HG02610 (cell line): ENCODE measurements at regions not wholly inside any gene's neighbourhood (a gene's known extent, or its start where the extent isn't known, plus 50 kb on each side); places are given as distances from the start of the nearest gene placed in this dataset.

Experiments
- ATAC-seq: cut with Tn5 transposase; IDR thresholded peaks from one replicate; pipeline ENCODE4 v1.9.1; 2021; ENCODE audit warnings: mild to moderate bottlenecking, moderate library complexity; ENCODE audit not compliant: unreplicated experiment

DNA sequence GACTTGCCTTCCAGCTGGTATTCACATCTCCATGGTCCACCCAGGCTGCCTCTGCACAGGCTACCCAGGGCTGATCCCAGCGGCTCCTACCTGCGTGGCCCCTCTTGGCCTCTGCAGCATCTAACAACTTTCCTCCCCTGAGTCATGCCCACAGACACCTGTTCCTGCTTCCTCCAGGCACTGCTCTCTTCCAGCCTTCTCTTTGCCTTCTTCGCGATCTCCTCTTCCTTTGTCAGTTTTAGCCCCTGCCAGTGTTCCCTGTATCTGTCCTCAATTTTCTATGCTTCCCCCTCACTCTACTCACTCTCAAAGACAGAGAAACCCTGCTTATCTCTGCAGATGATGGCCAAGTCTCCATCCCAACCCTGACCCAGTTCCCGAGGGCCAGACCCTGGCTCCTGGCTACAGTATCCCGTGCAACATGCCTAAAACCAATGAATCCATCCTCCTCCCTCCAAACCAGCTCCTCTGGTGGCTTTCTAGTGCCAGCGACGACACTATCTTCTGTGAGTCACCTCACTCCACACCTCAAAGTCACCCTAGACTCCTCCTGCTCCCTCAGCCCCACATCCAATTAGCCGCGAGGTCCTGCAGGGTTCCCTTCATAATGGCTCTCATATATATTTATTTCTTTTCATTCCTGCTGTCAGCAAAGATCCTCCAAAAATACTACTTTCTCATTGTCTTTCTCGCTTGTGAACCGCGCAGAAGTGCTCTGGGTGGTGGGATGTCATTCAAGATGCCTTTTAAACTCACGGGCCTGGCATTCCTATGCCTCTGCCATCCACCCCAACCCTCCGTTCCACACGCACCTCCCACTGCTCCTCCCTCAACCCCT lies 259.2 kb downstream of the TOMM20 start:
- no peak for ATAC-seq

DNA sequence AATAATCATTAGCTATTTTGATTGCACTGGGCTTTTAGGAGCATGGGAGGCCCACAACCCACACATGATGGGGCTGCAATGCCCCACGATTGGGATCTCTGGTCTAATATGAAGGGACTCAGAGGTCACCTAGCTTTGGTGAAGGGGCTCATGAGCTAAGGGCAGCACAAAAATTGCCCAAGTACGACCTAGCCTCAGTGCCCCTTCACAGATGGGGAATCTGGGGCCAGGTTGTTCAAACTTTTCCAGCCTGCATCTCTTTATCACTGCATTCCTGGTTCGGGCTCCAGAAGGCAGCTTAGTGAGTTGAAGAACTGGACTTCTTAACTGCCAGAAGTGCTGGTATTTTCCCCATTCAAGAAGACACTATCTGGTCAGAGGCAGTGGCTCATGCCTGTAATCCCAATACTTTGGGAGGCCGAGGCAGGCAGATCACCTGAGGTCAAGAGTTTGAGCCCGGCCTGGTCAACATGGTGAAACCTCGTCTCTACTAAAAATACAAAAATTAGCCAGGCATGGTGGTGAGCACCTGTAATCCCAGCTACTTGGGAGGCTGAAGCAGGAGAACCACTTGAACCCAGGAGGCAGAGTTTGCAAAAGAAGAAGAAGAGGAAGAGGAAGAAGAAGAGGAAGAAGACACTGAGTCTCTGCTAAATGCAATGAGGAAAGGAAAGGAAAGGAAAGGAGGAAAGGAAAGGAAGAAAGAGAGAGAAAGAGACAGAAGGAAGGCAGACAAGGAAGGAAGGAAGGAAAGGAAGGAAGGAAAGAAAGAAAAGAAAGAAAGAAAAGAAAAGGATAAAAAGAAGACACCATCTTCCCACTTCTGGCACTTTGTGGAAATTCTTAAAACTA lies 258.5 kb upstream of the IRF2BP2 start:
- ATAC-seq: no peak

DNA sequence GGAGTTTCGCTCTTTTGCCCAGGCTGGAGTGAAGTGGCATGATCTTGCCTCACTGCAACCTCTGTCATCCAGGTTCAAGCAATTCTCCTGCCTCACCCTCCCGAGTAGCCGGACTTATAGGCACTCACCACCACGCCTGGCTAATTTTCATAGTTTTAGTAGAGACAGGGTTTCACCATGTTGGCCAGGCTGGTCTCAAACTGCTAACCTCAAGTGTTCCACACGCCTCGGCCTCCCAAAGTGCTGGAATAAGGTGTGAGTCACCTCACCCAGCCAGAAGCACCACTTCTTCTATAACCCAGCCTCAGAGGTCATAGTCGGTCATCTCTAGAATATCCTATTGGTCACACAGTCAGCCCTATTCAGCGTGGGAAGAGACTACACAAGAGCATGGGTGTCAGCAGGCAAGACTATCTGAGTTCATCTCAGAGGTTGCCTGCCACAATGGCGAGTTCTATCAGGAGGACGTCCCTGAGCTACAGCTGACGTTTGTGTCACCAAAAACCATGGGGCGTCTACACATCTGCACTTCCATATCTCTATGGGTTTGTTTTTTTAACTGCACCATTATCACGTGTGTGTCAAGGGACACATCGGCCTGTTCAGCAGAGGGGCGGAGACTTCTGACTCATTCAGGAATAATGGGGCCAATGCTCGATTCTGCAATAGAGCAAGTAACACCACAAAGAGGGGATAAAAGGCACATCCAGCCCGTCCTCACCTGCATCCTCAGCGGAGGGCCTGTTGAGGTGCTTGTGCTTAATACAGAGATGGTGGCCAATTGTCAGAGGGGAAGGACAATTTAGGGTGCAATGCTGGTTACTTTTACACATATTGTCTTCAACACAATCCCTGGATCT lies 256.3 kb upstream of the IRF2BP2 start:
- ATAC-seq: no peak

DNA sequence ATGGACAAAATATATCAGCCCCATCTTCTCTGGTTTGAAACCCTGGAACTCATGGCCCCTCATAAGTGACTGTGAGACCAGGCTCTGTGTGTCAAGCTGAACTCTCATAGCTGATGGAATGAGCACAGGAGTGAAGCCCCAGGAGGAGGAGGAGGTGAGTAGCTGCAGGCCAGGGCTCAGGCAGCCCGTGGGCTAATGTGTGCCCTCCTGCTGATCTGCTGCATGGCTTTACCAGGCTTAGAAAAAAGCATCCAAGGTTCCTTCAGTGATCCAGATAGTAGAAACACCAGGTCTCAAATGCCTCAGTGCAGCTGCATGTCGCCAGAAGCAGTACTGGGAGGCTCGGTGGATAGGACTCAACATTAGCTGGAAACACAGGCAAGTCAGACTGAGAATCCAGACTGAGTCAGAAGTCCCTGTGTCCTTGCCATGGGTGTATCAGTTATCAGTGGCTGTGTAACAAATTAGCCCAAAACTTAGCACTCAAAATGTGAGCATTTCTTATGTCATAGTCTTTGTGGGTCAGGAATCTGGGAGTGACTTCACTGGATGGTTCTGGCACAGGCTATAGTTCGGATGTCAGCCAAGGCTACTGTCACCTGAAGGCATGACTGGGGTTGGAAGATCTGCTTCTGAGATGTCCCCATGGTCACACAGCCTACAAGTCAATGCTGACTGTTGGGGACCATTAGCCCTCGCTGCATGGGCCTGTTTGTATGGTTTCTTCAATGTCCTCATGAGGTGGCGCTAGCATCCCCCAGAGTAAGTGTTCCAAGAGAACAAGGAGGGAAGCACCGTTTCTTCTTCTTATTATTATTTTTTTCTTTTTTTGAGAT lies 255.4 kb upstream of the IRF2BP2 start:
- ATAC-seq: no peak

DNA sequence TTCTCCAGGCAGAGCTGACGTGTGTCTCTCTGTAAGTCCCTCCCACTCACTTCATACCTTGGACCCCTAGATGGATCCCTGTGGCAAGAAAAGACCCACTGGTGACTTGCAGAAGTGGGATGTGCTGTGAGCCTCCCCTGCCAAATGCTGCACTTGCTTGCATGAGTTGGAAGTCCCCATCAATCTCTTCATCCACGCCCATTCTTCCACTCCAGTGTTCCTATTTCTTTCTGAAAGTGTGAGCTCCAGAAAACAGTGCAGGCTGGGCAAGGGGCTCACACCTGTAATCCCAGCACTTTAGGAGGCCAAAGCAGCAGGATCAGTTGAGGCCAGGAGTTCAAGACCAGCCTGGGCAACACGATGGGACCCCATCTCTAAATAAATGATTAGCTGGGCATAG lies 254.1 kb upstream of the IRF2BP2 start:
- no peak for ATAC-seq

DNA sequence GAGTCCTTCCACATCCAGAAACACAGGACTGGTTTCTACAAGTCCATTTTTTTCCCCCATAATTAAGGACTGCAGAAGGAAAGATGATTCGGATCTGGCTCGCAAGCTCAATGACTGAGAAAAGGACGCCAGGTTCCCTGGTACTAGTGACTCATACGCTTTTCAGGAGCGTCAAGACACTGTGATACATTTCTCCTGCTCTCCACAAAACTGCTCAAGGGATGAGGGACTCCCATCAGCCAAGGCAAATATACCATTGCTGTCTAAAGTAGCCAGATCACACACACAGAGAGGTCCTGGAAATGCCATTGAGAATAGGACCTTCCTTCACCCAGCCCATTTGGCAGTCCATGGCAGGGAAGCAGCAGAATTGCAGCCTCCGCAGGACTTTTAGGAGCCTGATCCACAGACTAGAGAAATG lies 253.6 kb upstream of the IRF2BP2 start:
- no peak for ATAC-seq

DNA sequence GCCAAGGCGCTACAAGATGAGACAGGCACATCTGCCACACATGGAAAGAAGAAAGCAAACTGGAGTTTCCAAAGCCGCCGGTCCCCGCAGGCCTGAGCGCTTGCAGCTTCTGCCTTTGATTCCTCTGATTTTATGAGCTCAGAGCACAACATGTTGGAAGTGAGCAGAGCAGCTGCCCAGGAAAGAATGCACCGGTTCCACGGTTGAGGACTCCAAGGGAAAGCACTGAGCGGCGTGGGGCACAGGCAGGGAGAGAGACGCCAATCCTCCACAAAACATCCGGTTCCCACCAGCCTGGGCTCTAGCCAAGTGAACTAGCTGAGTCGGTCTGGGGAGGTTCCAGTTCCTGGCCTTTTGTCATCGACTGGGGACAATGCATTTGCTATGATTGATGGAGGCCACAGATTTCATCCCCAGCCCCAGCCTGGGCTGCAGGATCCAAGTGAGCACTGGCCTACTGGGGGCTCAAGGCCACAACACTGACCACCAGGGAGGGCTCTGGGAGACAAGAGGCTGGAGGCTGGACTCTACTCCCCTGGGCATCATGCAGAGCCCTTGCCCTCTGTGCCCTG lies 253.1 kb upstream of the IRF2BP2 start:
- no peak for ATAC-seq

DNA sequence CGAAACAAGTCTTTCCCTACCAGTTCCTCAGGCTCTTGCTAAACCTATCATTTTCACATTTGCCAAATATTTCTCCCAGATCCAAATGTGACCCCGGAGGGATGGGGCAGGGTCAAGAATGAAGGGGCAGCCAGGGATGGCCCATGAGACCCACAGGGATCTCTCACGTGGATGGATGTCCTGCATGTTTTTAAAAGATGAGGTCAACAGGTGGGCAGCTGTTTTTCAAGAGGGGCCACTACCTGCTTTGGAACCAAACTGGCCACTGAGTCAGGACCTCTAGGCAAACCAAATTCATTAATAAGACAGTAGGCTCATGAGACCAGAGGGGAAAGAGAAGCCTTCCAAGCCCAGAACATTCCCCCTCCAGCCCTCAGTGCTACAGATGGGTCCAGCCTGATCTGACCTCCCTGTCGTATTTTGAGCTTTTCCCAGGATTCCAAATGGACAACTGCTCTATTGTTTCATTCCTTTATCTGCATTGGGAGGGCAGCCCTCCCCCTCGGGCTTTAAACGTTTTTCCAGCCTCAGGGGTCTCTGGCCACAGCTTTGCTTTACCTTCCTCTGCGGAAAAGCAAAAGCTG lies 252.5 kb upstream of the IRF2BP2 start:
- no peak for ATAC-seq

DNA sequence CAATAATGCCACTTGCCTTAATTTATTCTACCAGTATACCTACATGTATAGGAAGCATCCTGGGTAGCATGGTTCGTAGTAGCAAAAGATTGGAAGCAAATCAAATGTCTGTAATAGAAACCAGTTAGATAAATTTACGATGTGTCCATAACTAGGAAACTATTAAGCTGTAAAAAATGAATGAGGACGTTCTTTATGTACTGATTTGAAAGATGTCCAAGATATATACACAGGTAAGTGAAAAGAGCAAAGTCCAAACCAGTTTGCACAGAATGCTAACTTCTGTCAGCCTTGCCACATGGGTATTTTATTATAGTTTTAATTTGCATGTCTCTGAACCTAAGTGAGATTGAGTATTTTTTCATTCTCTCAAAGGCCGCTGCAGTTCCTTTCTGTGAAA lies 251.8 kb upstream of the IRF2BP2 start:
- no peak for ATAC-seq

DNA sequence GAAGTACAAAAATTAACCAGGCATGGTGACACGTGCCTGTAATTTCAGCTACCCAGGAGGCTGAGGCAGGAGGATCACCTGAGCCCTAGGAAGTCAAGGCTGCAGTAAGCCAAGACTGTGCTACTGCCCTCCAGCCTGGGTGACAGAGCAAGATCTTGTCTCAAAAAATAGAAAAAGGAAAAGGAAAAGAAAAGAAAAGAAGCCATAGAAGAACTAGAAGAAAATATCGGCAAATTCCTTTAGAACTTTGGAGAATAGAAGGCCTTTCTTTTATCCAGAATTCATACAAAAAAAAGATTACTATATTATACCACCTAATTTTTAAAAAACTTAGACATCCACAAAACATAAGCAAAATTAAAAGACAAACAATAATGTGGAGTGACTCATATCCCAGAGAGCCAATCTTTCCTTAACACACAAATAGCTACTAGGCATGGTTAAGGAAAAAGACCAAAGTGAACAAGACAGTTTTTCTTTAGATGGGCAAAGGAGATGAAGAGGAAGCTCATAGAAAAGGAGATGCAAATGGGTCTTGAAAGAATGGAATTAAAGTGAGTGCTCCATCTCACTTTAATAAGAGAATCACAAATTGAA lies 251.1 kb upstream of the IRF2BP2 start:
- no peak for ATAC-seq

DNA sequence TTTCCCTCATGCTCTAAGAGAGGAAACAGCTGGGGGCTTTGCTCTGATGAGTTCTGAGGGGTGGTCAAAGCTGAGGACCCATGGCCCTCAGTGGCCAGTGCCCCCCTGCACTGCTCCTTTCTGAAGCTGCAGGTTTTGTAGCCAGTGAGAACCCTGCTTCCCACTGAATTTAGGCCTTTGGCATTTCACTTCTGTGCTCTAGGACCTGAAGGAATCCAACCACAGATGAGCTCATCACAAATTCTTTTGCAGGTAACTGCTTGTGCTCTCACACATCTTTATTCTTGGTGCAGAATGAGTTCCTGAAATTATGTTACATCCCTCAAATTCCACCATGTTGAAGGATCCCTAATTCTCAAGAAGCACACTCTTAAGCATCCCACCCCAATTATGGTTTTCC lies 248.7 kb upstream of the IRF2BP2 start:
- no peak for ATAC-seq

DNA sequence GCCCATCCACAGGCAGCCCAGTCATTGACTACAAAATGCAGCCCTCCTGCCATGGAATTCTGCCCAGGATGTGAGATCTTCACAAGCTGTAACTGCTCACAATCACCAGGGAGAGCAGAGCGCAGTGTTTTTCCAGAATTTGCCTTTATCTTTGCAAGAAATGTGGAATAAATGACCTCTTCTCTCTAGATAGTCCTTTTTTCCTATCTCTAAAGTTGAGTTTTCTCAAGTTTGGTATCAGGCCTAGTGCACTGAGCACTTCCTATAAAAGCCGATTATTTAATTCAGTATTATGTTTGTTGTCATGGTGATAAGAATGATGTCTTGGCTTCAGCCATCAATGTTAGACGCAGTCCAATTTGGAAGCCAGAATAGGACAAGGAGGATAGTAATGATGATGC lies 246.9 kb upstream of the IRF2BP2 start:
- ATAC-seq: no peak

DNA sequence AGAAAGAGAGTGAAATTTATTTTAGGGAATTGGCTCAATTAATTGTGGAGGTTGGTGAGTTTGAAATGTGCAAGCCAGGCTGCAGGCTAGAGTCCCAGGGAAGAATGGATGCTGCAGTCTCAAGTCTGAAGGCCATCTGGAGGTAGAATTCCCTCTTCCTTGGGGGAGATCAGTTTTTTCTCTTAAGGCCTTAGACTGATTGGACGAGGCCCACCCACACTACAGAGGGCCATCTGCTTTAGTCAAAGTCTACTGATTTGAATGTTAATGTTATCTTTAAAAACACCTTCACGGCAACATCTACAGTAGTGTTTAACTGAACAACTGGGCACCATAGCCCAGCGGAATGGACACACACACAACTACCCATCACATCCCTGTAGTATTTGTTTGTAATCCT lies 245.9 kb upstream of the IRF2BP2 start:
- ATAC-seq: no peak

DNA sequence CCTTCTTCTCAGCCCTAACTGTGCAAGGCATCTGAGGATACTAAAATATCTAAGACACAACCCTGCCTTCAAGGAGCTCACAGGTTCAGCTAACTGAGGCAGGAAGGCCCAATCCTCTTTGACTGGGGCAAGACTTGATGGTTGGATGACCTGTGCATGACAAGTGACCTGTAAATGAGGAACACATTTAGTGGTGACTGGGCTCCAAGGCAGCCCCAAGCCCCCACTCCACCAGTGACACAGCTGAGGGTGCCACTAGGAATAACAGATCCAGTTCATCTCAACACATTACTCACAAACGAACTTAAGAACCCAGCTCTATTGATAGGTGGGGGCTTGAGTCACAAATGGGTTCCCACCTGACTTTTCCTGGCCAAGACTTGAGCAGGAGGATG lies 244.7 kb upstream of the IRF2BP2 start:
- ATAC-seq: no peak

DNA sequence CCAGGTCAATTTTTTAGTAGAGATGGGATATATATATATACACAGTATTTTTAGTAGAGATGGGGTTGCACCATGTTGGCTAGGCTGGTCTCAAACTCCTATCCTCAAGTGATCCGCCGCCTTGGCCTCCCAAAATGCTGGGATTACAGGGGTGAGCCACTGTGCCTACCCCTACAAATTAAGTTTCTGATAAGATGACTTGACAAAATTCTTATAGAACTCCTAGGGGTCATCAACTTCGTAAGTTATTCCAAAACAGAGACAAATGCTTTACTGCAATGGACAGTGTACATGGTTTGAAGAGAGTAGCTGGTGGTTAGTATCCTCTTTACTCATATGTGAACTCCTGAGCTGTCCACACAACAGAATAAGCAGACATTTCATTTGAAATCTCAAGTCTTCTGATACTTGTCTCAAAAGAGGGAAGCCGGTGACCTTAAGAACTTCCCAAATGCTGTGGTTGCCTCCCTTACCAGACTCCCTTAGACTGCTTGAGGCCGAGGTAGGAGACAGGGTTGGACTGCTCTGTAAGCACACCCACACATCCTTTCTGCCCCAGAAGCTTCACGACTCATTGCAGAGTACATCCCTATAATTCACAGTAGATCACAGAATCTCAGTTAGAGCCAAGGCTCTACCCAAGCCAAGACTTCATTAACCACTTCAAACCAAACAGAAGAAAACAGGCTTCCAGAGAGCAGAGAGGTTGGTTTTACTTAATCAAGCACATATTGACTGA lies 244.1 kb upstream of the IRF2BP2 start:
- no peak for ATAC-seq

DNA sequence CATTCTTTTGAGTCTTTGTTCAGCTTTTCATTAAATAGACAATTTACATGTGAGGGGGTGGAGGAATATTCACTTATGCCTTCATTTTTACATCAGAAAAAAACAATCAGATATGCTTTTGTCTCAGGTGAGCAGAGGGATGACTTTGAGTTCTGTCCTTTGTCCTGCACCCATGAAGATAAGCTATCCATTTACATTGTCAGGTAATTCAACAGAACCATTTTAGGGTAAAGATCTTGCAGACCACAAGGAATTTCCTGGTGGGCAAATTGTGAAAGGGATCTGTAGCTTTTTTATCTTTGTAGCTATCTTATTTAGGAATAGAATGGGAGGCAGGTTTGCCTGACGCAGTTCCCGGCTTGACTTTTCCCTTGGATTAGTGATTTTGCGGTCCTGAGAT lies 242.7 kb upstream of the IRF2BP2 start:
- ATAC-seq: no peak

DNA sequence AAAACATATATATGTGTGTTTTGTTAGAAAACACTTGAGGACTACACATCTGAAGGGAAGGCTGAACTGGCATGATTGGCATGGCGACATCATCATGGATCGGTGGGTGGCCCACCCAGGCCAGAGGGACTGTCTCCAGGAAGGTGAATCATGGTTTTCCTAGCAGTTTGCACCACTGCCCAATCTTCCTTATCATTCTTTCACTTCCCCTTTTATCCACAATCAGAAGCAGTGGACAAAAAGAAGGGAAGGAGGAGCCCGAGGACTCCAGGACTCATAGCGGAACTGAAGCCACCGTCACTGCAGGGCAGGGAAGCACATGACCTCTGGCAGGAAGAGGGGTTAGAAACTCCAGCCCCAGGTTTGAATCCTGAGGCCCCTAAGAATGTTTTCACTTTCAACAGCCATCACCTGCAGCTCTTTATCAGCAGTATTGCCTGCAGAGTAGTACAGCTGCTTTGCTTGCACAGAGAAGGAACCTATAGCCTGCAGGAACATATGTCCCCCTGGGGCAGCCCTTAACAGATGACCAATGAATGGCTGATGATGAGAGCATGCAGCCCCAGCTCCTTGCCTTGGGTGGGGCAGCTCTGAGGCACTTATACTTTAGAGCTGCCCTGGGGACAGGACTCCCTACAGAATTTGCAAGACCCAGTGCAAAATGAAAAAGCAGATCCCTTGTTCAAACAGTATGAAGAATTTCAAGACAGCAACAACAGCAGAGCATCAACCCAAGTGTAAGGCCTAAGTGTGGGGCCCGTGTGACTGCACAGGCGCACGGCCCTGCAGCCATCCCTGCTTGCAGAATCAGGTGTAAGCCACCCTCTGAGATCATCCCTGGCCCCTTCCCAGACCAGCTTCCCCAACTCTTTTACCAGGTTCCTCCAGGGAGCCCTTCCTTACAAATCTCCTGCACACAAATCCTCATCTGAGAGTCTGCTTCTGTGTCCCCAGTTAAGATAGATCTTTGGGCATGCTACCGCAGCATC lies 241.8 kb upstream of the IRF2BP2 start:
- ATAC-seq: peak; percentile 68
